ENCODE measurements at regions not wholly inside any gene's neighbourhood (a gene's known extent, or its start where the extent isn't known, plus 50 kb on each side); places are given as distances from the start of the nearest gene placed in this dataset.
A peak's percentile ranks its signal among the peaks of the same experiment; 100 is the strongest.

DNA sequence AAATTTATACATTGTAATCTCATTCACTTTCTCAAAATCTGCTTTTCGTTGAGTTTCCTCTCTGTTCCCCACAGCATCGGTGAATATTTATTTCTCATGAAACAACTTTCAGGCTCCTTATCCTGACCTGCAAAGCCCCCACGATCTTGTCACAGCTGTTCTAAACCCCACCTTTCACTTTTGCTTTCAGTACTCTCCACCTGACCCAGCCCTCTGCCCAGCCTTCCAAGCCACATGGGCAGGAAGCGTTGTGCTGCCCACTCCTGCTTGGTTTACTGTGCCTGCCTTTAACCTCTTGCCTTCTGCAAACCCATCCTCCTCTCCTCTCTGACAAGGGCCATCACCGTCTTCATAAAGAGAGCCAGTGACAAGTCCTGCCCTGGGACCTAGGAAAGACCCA lies 262.5 kb downstream of the GALR1 start:
- DNase-seq (ENCODE audit: low spot score): no peak
- no peak overlapping the region for H4K8ac ChIP-seq (ENCODE audit: low read depth, low read length)
- no peak overlapping the region for H3K18ac ChIP-seq (ENCODE audit: low read length)
- H3K27ac ChIP-seq (replicated peaks; ENCODE audit: low read length): no peak overlapping the region
- no peak overlapping the region for H2AK5ac ChIP-seq (ENCODE audit: low read depth, low read length)
- no peak overlapping the region for H3K4me2 ChIP-seq (ENCODE audit: insufficient read depth, low read length, poor library complexity, severe bottlenecking)
- peaks cover 2% of the 10 kb centered on the region for H3K79me1 ChIP-seq (ENCODE audit: low read depth, low read length)
- H3K9ac ChIP-seq (ENCODE audit: low read depth, low read length, poor library complexity): no peak overlapping the region
- H2BK15ac ChIP-seq (ENCODE audit: low read length): no peak overlapping the region
- no peaks in the 10 kb centered on the region for H3K9me3 ChIP-seq (replicated peaks in 1 of 2; ENCODE audit: control insufficient read depth in 2 of 2, insufficient read depth in 1 of 2, low read depth in 1 of 2, low read length in 2 of 2)
- H3K4me3 ChIP-seq (ENCODE audit: low read length in 2 of 2): no peak overlapping the region
- no peak overlapping the region for H2BK5ac ChIP-seq (ENCODE audit: low read length)
- no CpG with 5 or more reads among the region's 5 CpGs for WGBS, 2 donors (ENCODE audit: extremely low coverage in 2 of 2, insufficient read length in 2 of 2, insufficient replicate concordance in 1 of 2)
- H2AFZ ChIP-seq (ENCODE audit: low read length): no peak overlapping the region
- no peaks in the 10 kb centered on the region for H3K27me3 ChIP-seq (ENCODE audit: control insufficient read depth in 3 of 3, insufficient read depth in 3 of 3, low read depth in 1 of 3, low read length in 3 of 3)
- no peak overlapping the region for H3K4ac ChIP-seq (ENCODE audit: low read length)
- H2BK12ac ChIP-seq (ENCODE audit: low read length): no peak overlapping the region
- H3K23ac ChIP-seq (ENCODE audit: low read depth, low read length, poor library complexity): no peak overlapping the region
- no peak overlapping the region for H3K14ac ChIP-seq (ENCODE audit: low read length)
- no peak overlapping the region for H2BK120ac ChIP-seq (ENCODE audit: low read depth, low read length)
- H3K36me3 ChIP-seq (replicated peaks in 1 of 2; ENCODE audit: control insufficient read depth in 2 of 2, insufficient read depth in 2 of 2, low read length in 2 of 2): no peaks in the 10 kb centered on the region
- H4K91ac ChIP-seq (ENCODE audit: low read depth, low read length, poor library complexity): no peak overlapping the region
- H3K4me1 ChIP-seq (ENCODE audit: control insufficient read depth in 2 of 2, insufficient read depth in 1 of 2, low read depth in 1 of 2, low read length in 2 of 2): no peaks in the 10 kb centered on the region

DNA sequence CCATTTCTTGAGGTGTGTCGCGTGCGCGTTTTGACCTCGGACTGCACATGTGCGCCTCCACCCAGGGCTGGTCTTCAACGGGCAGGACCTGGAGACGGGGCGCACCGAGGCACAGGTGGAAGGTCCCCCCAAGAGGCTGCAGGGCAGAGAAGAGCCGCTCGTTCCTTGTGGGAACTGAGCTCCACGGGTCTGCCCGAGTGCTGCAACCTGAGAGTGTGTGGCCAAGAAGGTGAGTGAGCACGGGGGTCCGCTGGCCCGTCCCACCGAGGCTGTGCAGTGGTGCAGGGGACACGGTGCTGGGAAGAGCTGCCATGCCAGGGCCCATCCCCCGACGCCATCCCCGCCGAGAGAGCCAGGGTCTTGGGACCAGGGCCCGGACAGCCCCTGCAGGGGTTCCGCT lies 268.3 kb downstream of the GALR1 start:
- H3K4me1 ChIP-seq (ENCODE audit: control insufficient read depth in 2 of 2, insufficient read depth in 1 of 2, low read depth in 1 of 2, low read length in 2 of 2): no peaks in the 10 kb centered on the region
- no peak overlapping the region for H2AFZ ChIP-seq (ENCODE audit: low read length)
- H4K8ac ChIP-seq (ENCODE audit: low read depth, low read length): no peak overlapping the region
- peaks cover 0 to 6% of the 10 kb centered on the region in 2 donors for H3K9me3 ChIP-seq (replicated peaks in 1 of 2; ENCODE audit: control insufficient read depth in 2 of 2, insufficient read depth in 1 of 2, low read depth in 1 of 2, low read length in 2 of 2)
- no peak overlapping the region for H3K4me3 ChIP-seq (ENCODE audit: low read length in 2 of 2)
- no peaks in the 10 kb centered on the region for H3K79me1 ChIP-seq (ENCODE audit: low read depth, low read length)
- H3K36me3 ChIP-seq (replicated peaks in 1 of 2; ENCODE audit: control insufficient read depth in 2 of 2, insufficient read depth in 2 of 2, low read length in 2 of 2): peaks cover 0 to 2% of the 10 kb centered on the region in 2 donors
- H2BK5ac ChIP-seq (ENCODE audit: low read length): no peak overlapping the region
- H3K4ac ChIP-seq (ENCODE audit: low read length): no peak overlapping the region
- H3K18ac ChIP-seq (ENCODE audit: low read length): no peak overlapping the region
- H4K91ac ChIP-seq (ENCODE audit: low read depth, low read length, poor library complexity): no peak overlapping the region
- no CpG with 5 or more reads among the region's 25 CpGs for WGBS, 2 donors (ENCODE audit: extremely low coverage in 2 of 2, insufficient read length in 2 of 2, insufficient replicate concordance in 1 of 2)
- peaks cover 0 to 2% (median 0%) of the 10 kb centered on the region in 3 experiments for H3K27me3 ChIP-seq (ENCODE audit: control insufficient read depth in 3 of 3, insufficient read depth in 3 of 3, low read depth in 1 of 3, low read length in 3 of 3)
- H2BK15ac ChIP-seq (ENCODE audit: low read length): no peak overlapping the region
- H3K14ac ChIP-seq (ENCODE audit: low read length): peak overlapping the region; percentile 76
- no peak overlapping the region for H3K4me2 ChIP-seq (ENCODE audit: insufficient read depth, low read length, poor library complexity, severe bottlenecking)
- H2AK5ac ChIP-seq (ENCODE audit: low read depth, low read length): no peak overlapping the region
- H2BK120ac ChIP-seq (ENCODE audit: low read depth, low read length): no peak overlapping the region
- no peak overlapping the region for H3K23ac ChIP-seq (ENCODE audit: low read depth, low read length, poor library complexity)
- H2BK12ac ChIP-seq (ENCODE audit: low read length): no peak overlapping the region
- H3K9ac ChIP-seq (ENCODE audit: low read depth, low read length, poor library complexity): no peak overlapping the region
- no peak for DNase-seq (ENCODE audit: low spot score)
- no peak overlapping the region for H3K27ac ChIP-seq (replicated peaks; ENCODE audit: low read length)

DNA sequence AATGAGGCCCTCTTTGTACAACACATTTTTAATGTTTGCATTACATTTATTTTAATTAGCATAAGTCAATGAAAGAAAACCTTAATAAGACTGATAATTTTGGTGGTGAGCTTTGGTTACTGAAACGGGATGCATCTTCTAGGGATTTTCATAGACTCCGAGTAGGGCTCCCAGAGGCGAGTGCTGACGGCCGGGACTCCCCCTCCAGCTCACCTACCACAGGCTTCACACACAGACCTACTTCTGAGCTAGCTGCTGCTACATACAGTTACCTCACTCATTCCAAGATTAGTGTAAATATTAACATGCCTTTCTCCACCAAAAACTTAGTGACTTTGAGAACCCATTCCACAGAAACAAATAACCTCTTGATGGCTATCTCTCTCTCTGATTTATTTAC lies 271.1 kb downstream of the GALR1 start:
- Histone ChIP-seq H3K4me3 (ENCODE audit: low read length in 2 of 2) (no peak overlapping the region), H2AK5ac (ENCODE audit: low read depth, low read length) (no peak overlapping the region), H3K18ac (ENCODE audit: low read length) (no peak overlapping the region), H3K23ac (ENCODE audit: low read depth, low read length, poor library complexity) (no peak overlapping the region), H3K4ac (ENCODE audit: low read length) (no peak overlapping the region), H3K9ac (ENCODE audit: low read depth, low read length, poor library complexity) (no peak overlapping the region), H3K4me2 (ENCODE audit: insufficient read depth, low read length, poor library complexity, severe bottlenecking) (no peak overlapping the region), H3K4me1 (ENCODE audit: control insufficient read depth in 2 of 2, insufficient read depth in 1 of 2, low read depth in 1 of 2, low read length in 2 of 2) (no peaks in the 10 kb centered on the region), H2BK120ac (ENCODE audit: low read depth, low read length) (no peak overlapping the region), H3K14ac (ENCODE audit: low read length) (no peak overlapping the region), H2BK15ac (ENCODE audit: low read length) (no peak overlapping the region), H4K91ac (ENCODE audit: low read depth, low read length, poor library complexity) (no peak overlapping the region), H3K79me1 (ENCODE audit: low read depth, low read length) (no peaks in the 10 kb centered on the region), H2BK12ac (ENCODE audit: low read length) (no peak overlapping the region), H3K36me3 (replicated peaks in 1 of 2; ENCODE audit: control insufficient read depth in 2 of 2, insufficient read depth in 2 of 2, low read length in 2 of 2) (peaks cover 0 to 2% of the 10 kb centered on the region in 2 donors), H4K8ac (ENCODE audit: low read depth, low read length) (no peak overlapping the region), H2AFZ (ENCODE audit: low read length) (no peak overlapping the region), H3K27ac (replicated peaks; ENCODE audit: low read length) (no peak overlapping the region), H3K9me3 (replicated peaks in 1 of 2; ENCODE audit: control insufficient read depth in 2 of 2, insufficient read depth in 1 of 2, low read depth in 1 of 2, low read length in 2 of 2) (peaks cover 0 to 6% of the 10 kb centered on the region in 2 donors), H2BK5ac (ENCODE audit: low read length) (no peak overlapping the region), H3K27me3 (ENCODE audit: control insufficient read depth in 3 of 3, insufficient read depth in 3 of 3, low read depth in 1 of 3, low read length in 3 of 3) (peaks cover 0 to 2% (median 0%) of the 10 kb centered on the region in 3 experiments)
- WGBS, 2 donors (ENCODE audit: extremely low coverage in 2 of 2, insufficient read length in 2 of 2, insufficient replicate concordance in 1 of 2): no CpG with 5 or more reads among the region's 5 CpGs
- DNase-seq (ENCODE audit: low spot score): no peak

DNA sequence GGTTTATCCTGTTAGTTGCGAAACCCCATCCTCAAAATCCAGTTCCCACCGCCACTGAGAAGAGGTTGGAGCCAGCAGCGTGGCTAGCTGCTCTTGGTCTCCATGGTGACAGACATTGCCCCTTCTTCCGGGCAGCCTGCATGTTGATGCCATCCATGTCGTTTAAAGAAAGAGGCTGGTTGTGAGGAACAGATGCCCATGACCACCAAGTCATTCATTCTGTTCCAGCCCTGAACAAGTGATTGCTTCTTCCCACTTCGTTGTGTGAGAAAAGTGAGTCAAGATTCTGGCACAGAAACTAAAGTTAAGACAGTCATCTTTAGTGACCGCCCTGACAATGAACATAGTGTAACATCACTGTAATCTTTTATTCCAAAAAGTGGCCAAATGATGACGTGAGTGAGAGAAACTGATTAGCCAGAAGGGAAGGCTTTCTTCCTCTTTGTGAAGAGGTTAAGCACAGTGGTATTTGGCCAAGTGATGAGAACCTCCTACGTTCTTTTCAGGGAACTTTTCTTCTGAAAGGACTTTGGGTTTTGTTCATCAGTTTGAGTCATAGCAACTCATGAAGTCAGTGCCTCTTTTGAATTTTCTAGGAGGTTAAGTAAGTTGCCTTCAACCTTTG lies 272.5 kb downstream of the GALR1 start:
- H3K14ac ChIP-seq (ENCODE audit: low read length): no peak overlapping the region
- H2AFZ ChIP-seq (ENCODE audit: low read length): no peak overlapping the region
- no peak overlapping the region for H2BK15ac ChIP-seq (ENCODE audit: low read length)
- no peak overlapping the region for H3K27ac ChIP-seq (replicated peaks; ENCODE audit: low read length)
- no peak overlapping the region for H2BK5ac ChIP-seq (ENCODE audit: low read length)
- H2AK5ac ChIP-seq (ENCODE audit: low read depth, low read length): no peak overlapping the region
- H3K4me1 ChIP-seq (ENCODE audit: control insufficient read depth in 2 of 2, insufficient read depth in 1 of 2, low read depth in 1 of 2, low read length in 2 of 2): no peaks in the 10 kb centered on the region
- H4K91ac ChIP-seq (ENCODE audit: low read depth, low read length, poor library complexity): no peak overlapping the region
- no peak overlapping the region for H2BK120ac ChIP-seq (ENCODE audit: low read depth, low read length)
- no peak overlapping the region for H3K9ac ChIP-seq (ENCODE audit: low read depth, low read length, poor library complexity)
- WGBS, 2 donors (ENCODE audit: extremely low coverage in 2 of 2, insufficient read length in 2 of 2, insufficient replicate concordance in 1 of 2): no CpG with 5 or more reads among the region's 9 CpGs
- DNase-seq (ENCODE audit: low spot score): no peak
- H2BK12ac ChIP-seq (ENCODE audit: low read length): no peak overlapping the region
- H3K4me3 ChIP-seq (ENCODE audit: low read length in 2 of 2): no peak overlapping the region
- H3K9me3 ChIP-seq (replicated peaks in 1 of 2; ENCODE audit: control insufficient read depth in 2 of 2, insufficient read depth in 1 of 2, low read depth in 1 of 2, low read length in 2 of 2): peaks cover 0 to 14% of the 10 kb centered on the region in 2 donors
- no peak overlapping the region for H3K18ac ChIP-seq (ENCODE audit: low read length)
- peaks cover 0 to 4% of the 10 kb centered on the region in 2 donors for H3K36me3 ChIP-seq (replicated peaks in 1 of 2; ENCODE audit: control insufficient read depth in 2 of 2, insufficient read depth in 2 of 2, low read length in 2 of 2)
- H3K4ac ChIP-seq (ENCODE audit: low read length): no peak overlapping the region
- no peak overlapping the region for H4K8ac ChIP-seq (ENCODE audit: low read depth, low read length)
- no peaks in the 10 kb centered on the region for H3K79me1 ChIP-seq (ENCODE audit: low read depth, low read length)
- no peak overlapping the region for H3K23ac ChIP-seq (ENCODE audit: low read depth, low read length, poor library complexity)
- H3K27me3 ChIP-seq (ENCODE audit: control insufficient read depth in 3 of 3, insufficient read depth in 3 of 3, low read depth in 1 of 3, low read length in 3 of 3): peaks cover 0 to 4% (median 0%) of the 10 kb centered on the region in 3 experiments
- no peak overlapping the region for H3K4me2 ChIP-seq (ENCODE audit: insufficient read depth, low read length, poor library complexity, severe bottlenecking)

Measured in neuronal stem cell (in vitro differentiated cells).